ENCODE measurements at regions not wholly inside any gene's neighbourhood (a gene's known extent, or its start where the extent isn't known, plus 50 kb on each side); places are given as distances from the start of the nearest gene placed in this dataset.

DNA sequence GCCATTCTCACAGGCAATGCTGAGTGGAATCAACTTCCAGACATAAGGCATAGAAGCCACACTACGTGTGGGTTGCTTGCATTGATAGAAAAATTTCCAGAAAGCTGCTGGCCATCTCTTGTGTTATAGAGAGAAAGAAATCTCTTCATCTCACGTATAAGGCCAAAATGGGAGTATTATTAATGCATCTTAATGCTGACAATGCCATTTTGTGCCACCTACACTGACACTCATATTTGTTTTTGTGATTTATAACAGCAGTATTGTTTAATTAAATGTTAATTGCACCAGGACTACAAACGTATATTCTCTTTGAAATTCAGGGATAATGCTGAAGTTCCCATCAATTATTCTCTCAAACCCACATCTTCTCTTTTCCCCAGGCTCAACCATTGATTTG, 56.1 kb upstream of the TMEM132D start:
- TF ChIP-seq, protein P1, sequence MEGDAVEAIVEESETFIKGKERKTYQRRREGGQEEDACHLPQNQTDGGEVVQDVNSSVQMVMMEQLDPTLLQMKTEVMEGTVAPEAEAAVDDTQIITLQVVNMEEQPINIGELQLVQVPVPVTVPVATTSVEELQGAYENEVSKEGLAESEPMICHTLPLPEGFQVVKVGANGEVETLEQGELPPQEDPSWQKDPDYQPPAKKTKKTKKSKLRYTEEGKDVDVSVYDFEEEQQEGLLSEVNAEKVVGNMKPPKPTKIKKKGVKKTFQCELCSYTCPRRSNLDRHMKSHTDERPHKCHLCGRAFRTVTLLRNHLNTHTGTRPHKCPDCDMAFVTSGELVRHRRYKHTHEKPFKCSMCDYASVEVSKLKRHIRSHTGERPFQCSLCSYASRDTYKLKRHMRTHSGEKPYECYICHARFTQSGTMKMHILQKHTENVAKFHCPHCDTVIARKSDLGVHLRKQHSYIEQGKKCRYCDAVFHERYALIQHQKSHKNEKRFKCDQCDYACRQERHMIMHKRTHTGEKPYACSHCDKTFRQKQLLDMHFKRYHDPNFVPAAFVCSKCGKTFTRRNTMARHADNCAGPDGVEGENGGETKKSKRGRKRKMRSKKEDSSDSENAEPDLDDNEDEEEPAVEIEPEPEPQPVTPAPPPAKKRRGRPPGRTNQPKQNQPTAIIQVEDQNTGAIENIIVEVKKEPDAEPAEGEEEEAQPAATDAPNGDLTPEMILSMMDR (IDR thresholded peaks at IDR 0.05; ENCODE audit: unreplicated experiment) = no peak
- no peaks in the 10 kb centered on the region for H3K4me1 Mint-ChIP-seq (ENCODE audit: unreplicated experiment)
- peaks cover 30% of the 10 kb centered on the region for H3K9me3 Mint-ChIP-seq (ENCODE audit: unreplicated experiment)
- H3K4me3 Mint-ChIP-seq (ENCODE audit: unreplicated experiment) = no peak overlapping the region
- H3K27me3 Mint-ChIP-seq (ENCODE audit: unreplicated experiment) = peaks cover 6% of the 10 kb centered on the region
- no peak for DNase-seq (ENCODE audit: low spot score)
- no peak overlapping the region for H3K27ac Mint-ChIP-seq (ENCODE audit: unreplicated experiment)
- H3K36me3 Mint-ChIP-seq (ENCODE audit: low read depth, unreplicated experiment) = peaks cover 8% of the 10 kb centered on the region

DNA sequence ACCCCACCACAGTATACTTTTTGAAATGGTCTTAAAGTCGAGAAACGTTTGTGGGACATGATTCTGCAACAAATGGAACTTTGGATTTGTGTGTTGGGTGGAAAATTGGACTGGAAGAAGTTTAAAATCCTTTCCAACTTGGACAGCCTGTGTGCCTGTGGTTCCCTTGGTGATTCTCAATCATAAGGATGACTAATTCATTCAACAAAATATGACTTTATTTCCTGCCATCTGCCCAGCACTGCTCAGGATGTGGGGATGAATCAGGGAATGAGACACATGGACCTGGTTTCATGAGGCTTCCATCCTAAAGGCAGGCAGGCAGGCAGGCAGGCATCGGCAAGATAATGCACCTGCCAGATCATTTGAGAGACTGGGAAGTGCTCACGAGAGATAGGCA, 57.3 kb upstream of the TMEM132D start:
- Mint-ChIP-seq H3K4me1 (ENCODE audit: unreplicated experiment) (no peaks in the 10 kb centered on the region), H3K27ac (ENCODE audit: unreplicated experiment) (no peak overlapping the region), H3K27me3 (ENCODE audit: unreplicated experiment) (peaks cover 8% of the 10 kb centered on the region), H3K36me3 (ENCODE audit: low read depth, unreplicated experiment) (peaks cover 8% of the 10 kb centered on the region), H3K9me3 (ENCODE audit: unreplicated experiment) (peaks cover 37% of the 10 kb centered on the region), H3K4me3 (ENCODE audit: unreplicated experiment) (no peak overlapping the region)
- TF ChIP-seq, protein P1 (IDR thresholded peaks at IDR 0.05; ENCODE audit: unreplicated experiment) = no peak
- no peak for DNase-seq (ENCODE audit: low spot score)

DNA sequence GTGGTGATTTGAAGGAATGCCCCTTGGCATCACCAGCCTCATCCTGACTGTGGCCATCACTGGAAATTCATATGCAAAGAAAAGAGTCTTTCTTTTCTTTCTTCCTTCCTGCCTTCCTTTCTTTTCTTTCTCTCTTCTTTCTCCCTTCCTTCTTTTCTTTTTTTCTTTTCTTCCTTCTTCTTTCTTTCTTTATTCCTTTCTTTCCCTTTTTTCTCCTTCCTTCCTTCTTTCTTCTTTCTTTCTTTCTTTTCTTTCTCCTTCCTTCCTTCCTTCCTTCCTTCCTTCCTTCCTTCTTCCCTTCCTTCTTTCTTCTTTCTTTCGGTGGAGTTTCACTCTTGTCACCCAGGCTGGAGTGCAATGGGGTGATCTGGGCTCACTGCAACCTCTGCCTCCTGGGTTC, 58.0 kb upstream of the TMEM132D start:
- DNase-seq (ENCODE audit: low spot score) = no peak
- TF ChIP-seq, protein P1 (IDR thresholded peaks at IDR 0.05; ENCODE audit: unreplicated experiment) = no peak
- no peak overlapping the region for H3K27ac Mint-ChIP-seq (ENCODE audit: unreplicated experiment)
- H3K36me3 Mint-ChIP-seq (ENCODE audit: low read depth, unreplicated experiment) = peaks cover 8% of the 10 kb centered on the region
- peaks cover 9% of the 10 kb centered on the region for H3K27me3 Mint-ChIP-seq (ENCODE audit: unreplicated experiment)
- no peak overlapping the region for H3K4me3 Mint-ChIP-seq (ENCODE audit: unreplicated experiment)
- no peaks in the 10 kb centered on the region for H3K4me1 Mint-ChIP-seq (ENCODE audit: unreplicated experiment)
- peaks cover 37% of the 10 kb centered on the region for H3K9me3 Mint-ChIP-seq (ENCODE audit: unreplicated experiment)

DNA sequence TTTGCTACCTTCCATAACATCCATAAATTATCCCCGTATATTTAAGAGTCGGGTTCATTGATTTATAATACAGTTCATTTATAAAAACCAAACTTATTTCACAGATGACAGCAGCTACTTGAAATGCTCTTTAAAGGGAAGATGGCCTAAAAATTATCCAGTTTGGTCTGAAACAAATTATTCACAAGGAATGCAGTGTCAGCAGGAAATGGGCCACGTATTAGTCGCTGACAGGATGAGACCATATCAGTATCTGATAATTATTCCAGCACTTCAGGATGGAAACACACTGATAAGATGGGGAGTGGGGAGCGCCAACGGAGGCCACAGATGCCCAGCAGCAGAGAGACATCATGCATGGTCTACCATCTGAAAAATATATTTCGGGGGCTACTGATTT, 60.5 kb upstream of the TMEM132D start:
- peaks cover 39% of the 10 kb centered on the region for H3K9me3 Mint-ChIP-seq (ENCODE audit: unreplicated experiment)
- no peaks in the 10 kb centered on the region for H3K4me1 Mint-ChIP-seq (ENCODE audit: unreplicated experiment)
- H3K36me3 Mint-ChIP-seq (ENCODE audit: low read depth, unreplicated experiment) = peaks cover 10% of the 10 kb centered on the region
- no peak for DNase-seq (ENCODE audit: low spot score)
- H3K4me3 Mint-ChIP-seq (ENCODE audit: unreplicated experiment) = no peak overlapping the region
- no peak overlapping the region for H3K27ac Mint-ChIP-seq (ENCODE audit: unreplicated experiment)
- TF ChIP-seq, protein P1 (IDR thresholded peaks at IDR 0.05; ENCODE audit: unreplicated experiment) = no peak
- peaks cover 7% of the 10 kb centered on the region for H3K27me3 Mint-ChIP-seq (ENCODE audit: unreplicated experiment)

DNA sequence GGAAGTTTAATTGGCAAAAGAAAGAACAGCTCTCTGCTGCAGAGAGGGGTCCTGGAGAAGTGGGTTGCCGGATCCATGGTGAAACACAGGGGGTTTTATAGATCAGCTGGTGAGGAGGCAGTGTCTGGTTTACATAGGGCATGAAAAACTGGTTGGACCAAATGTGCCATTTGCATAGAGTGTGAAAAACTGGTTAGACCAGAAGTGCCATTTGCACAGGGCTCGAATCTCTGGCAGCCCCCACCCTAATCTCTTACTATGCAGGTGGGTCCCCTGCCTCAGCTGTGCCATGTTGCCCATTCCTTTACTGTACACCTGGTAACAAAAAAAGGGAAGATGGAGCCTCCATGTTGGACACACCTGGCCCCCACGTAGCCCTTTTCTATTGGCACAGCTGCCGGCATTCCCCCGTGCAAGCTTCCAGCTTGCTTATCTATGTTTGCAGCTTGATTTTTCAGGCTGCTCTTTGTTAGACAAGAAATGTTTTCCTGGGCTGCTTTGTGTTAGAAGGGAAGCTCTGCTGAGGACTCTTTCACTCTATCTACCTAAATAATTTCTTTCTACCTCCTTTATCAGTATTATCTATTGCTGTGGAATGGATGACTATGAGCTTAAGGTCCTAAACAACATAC, 61.1 kb upstream of the TMEM132D start:
- no peak overlapping the region for H3K27ac Mint-ChIP-seq (ENCODE audit: unreplicated experiment)
- peaks cover 7% of the 10 kb centered on the region for H3K27me3 Mint-ChIP-seq (ENCODE audit: unreplicated experiment)
- H3K4me1 Mint-ChIP-seq (ENCODE audit: unreplicated experiment) = no peaks in the 10 kb centered on the region

More for the DNA sequence above, 61.1 kb upstream of the TMEM132D start:
- H3K9me3 Mint-ChIP-seq (ENCODE audit: unreplicated experiment) = peaks cover 42% of the 10 kb centered on the region
- TF ChIP-seq, protein P1 (IDR thresholded peaks at IDR 0.05; ENCODE audit: unreplicated experiment) = no peak
- no peak for DNase-seq (ENCODE audit: low spot score)
- peaks cover 10% of the 10 kb centered on the region for H3K36me3 Mint-ChIP-seq (ENCODE audit: low read depth, unreplicated experiment)
- H3K4me3 Mint-ChIP-seq (ENCODE audit: unreplicated experiment) = no peak overlapping the region

Measured in endothelial cell (in vitro differentiated cells).